DND-41 (cell line): ENCODE measurements at regions not wholly inside any gene's neighbourhood (a gene's known extent, or its start where the extent isn't known, plus 50 kb on each side); places are given as distances from the start of the nearest gene placed in this dataset.

Source experiments
- EZH2 ChIP-seq: IDR thresholded peaks from 3 replicates; pipeline ENCODE4 v1.6.1; 2012; ENCODE audit warnings: borderline replicate concordance, low read depth, mild to moderate bottlenecking, moderate library complexity, low read length, inconsistent platforms; ENCODE audit not compliant: severe bottlenecking
- TF ChIP-seq, protein P1 (sequence below): IDR thresholded peaks from 2 replicates; pipeline ENCODE4 v1.5.1; 2012; ENCODE audit warnings: borderline replicate concordance, low read length, moderate library complexity, mild to moderate bottlenecking; ENCODE audit not compliant: poor library complexity, severe bottlenecking; ENCODE audit errors: extremely low read depth

DNA sequence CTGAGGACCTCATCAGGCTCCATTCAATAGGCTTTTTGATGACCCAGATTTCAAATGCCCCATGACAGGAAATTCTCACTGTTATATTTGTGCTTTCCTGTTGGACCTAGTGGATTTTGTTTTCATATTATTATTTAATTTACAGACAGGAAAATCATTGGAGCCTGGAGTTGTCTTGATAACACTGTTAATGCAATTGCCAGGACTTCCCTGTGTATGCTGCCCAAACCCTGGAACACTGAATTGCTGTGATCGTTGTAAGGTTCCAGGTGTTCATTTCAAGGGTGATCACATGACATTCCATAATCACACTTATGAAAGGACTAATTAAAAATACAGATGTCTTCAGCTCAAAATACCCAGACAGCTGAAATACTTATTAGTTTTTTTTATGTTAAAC lies 783.2 kb downstream of the DHX35 start:
- TF ChIP-seq, protein P1, sequence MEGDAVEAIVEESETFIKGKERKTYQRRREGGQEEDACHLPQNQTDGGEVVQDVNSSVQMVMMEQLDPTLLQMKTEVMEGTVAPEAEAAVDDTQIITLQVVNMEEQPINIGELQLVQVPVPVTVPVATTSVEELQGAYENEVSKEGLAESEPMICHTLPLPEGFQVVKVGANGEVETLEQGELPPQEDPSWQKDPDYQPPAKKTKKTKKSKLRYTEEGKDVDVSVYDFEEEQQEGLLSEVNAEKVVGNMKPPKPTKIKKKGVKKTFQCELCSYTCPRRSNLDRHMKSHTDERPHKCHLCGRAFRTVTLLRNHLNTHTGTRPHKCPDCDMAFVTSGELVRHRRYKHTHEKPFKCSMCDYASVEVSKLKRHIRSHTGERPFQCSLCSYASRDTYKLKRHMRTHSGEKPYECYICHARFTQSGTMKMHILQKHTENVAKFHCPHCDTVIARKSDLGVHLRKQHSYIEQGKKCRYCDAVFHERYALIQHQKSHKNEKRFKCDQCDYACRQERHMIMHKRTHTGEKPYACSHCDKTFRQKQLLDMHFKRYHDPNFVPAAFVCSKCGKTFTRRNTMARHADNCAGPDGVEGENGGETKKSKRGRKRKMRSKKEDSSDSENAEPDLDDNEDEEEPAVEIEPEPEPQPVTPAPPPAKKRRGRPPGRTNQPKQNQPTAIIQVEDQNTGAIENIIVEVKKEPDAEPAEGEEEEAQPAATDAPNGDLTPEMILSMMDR = no peak
- TF ChIP-seq EZH2 = no peak
